ENCODE measurements at regions not wholly inside any gene's neighbourhood (a gene's known extent, or its start where the extent isn't known, plus 50 kb on each side); places are given as distances from the start of the nearest gene placed in this dataset.

DNA sequence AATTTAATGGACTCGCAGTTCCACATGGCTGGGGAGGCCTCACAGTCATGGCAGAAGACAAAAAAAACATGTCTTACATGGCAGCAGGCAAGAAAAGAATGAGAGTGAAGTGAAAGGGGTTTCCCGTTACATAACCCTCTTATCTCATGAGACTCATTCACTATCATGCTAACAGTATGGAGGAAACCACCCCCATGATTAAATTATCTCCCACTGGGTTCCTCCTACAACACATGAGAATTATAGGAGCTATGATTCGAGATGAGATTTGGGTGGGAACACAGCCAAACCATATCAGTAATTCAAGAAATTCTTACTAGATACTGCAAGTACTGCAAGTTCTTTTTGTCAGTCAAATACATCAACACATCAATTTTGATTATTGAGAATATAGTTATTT, 311.4 kb upstream of the SLITRK3 start:
- no peak overlapping the region for H3K27ac ChIP-seq
- 70 to 75% methylated on average over 3 of the region's 3 CpGs for WGBS, 2 donors

DNA sequence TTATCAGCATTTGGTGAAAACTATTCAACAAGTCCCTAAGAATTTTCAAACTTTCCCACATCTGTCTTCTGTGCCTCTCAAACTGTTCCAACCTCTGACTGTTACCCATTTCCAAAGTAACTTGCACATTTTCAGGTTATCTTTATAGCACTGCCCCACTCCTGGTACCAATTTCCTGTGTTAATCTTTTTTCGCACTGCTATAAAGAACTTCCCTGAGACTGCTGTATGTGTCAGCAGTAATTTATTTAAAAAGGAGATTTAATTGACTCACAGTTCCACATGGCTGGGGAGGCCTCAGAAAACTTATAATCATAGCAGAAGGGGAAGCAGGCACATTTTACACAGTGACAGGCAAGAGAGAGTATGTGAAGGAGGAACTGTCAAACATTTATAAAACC, 310.9 kb upstream of the SLITRK3 start:
- Histone ChIP-seq H3K9me3 (peaks cover 0 to 8% (median 0%) of the 10 kb centered on the region in 4 donors), H3K27ac (no peak overlapping the region), H3K4me1 (no peaks in the 10 kb centered on the region), H3K36me3 (no peaks in the 10 kb centered on the region), H3K4me3 (no peak overlapping the region), H3K27me3 (no peaks in the 10 kb centered on the region)
- WGBS, 2 donors = 66 to 78% methylated on average over 1 of the region's 1 CpG
- no peak for DNase-seq (ENCODE audit: low spot score in 2 of 2)
- TF ChIP-seq, protein P1, sequence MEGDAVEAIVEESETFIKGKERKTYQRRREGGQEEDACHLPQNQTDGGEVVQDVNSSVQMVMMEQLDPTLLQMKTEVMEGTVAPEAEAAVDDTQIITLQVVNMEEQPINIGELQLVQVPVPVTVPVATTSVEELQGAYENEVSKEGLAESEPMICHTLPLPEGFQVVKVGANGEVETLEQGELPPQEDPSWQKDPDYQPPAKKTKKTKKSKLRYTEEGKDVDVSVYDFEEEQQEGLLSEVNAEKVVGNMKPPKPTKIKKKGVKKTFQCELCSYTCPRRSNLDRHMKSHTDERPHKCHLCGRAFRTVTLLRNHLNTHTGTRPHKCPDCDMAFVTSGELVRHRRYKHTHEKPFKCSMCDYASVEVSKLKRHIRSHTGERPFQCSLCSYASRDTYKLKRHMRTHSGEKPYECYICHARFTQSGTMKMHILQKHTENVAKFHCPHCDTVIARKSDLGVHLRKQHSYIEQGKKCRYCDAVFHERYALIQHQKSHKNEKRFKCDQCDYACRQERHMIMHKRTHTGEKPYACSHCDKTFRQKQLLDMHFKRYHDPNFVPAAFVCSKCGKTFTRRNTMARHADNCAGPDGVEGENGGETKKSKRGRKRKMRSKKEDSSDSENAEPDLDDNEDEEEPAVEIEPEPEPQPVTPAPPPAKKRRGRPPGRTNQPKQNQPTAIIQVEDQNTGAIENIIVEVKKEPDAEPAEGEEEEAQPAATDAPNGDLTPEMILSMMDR (IDR thresholded peaks at IDR 0.05) = no peak
- no peak for TF ChIP-seq POLR2A (IDR thresholded peaks at IDR 0.05)
- no peak for TF ChIP-seq EP300 (IDR thresholded peaks at IDR 0.05)

More for the DNA sequence above, 311.4 kb upstream of the SLITRK3 start:
- DNase-seq (ENCODE audit: low spot score in 2 of 2) = no peak
- peaks cover 0 to 8% (median 0%) of the 10 kb centered on the region in 4 donors for H3K9me3 ChIP-seq
- no peaks in the 10 kb centered on the region for H3K36me3 ChIP-seq
- TF ChIP-seq, protein P1 (IDR thresholded peaks at IDR 0.05) = no peak
- no peak for TF ChIP-seq EP300 (IDR thresholded peaks at IDR 0.05)
- TF ChIP-seq POLR2A (IDR thresholded peaks at IDR 0.05) = no peak
- no peak overlapping the region for H3K4me3 ChIP-seq
- H3K27me3 ChIP-seq = no peaks in the 10 kb centered on the region
- no peaks in the 10 kb centered on the region for H3K4me1 ChIP-seq

DNA sequence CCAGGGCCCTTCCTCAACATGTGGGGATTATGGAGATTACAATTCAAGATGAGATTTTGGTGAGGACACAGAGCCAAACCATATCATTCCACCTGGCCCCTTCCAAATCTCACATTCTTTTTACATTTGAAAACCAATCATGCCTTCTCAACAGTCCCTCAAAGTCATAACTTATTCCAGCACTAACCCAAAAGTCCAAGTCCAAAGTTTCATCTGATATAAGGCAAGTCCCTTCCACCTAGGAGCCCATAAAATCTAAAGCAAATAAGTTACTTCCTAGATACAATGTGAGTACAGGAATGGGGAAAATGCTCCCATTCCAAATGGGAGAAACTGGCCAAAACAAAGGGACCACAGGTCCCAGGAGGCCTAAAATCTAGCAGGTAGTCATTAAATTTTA, 309.5 kb upstream of the SLITRK3 start:
- TF ChIP-seq, protein P1 (IDR thresholded peaks at IDR 0.05) = no peak
- TF ChIP-seq POLR2A (IDR thresholded peaks at IDR 0.05) (no peak), EP300 (IDR thresholded peaks at IDR 0.05) (no peak)
- no peak overlapping the region for H3K27ac ChIP-seq
- H3K4me1 ChIP-seq = no peaks in the 10 kb centered on the region
- H3K9me3 ChIP-seq = peaks cover 0 to 8% (median 0%) of the 10 kb centered on the region in 4 donors
- DNase-seq (ENCODE audit: low spot score in 2 of 2) = no peak
- no peaks in the 10 kb centered on the region for H3K27me3 ChIP-seq
- H3K4me3 ChIP-seq = no peak overlapping the region
- H3K36me3 ChIP-seq = no peaks in the 10 kb centered on the region

DNA sequence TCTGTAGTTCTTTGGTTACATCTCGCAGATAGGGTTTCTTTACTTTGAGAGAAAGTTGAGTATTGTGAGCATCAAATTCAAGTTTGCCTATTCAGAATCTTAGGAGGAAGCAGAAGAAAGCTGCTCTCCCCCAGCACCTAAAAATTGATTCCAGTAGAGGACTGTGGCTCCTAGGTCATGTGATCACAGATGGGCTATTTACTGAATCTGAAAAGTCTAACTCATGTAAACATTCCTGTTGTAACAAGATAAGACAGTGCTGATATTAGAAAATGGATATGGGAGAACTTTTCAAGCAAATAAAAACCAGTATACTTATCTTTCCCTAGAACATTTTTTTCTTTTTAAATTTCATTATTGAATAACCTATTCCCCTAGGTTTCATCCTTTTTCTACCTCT, 308.4 kb upstream of the SLITRK3 start:
- Histone ChIP-seq H3K27ac (no peak overlapping the region), H3K36me3 (no peaks in the 10 kb centered on the region), H3K4me3 (no peak overlapping the region), H3K4me1 (no peaks in the 10 kb centered on the region), H3K9me3 (peaks cover 0 to 8% (median 0%) of the 10 kb centered on the region in 4 donors), H3K27me3 (no peaks in the 10 kb centered on the region)
- 94 to 96% methylated on average over 1 of the region's 1 CpG for WGBS, 2 donors
- no peak for TF ChIP-seq EP300 (IDR thresholded peaks at IDR 0.05)
- TF ChIP-seq, protein P1 (IDR thresholded peaks at IDR 0.05) = no peak
- TF ChIP-seq POLR2A (IDR thresholded peaks at IDR 0.05) = no peak
- no peak for DNase-seq (ENCODE audit: low spot score in 2 of 2)

DNA sequence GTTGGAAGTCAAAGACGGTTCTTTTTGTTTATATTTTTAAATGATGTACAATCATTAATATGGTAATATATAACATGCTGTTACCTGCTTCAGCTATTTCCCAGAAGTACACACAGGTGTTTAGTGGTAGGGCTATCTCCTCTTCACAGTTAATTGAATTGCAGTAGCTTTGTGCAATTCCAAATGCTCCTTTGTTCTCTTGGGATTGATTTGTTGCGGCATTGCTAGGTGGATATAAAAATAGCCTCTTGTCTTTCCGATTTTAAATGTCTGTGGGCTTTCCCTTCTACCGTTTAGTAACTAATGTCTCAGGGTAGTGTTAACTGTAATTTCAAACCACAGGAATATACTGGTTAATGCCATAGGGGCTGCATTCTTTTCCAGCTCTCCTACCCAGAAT, 307.6 kb upstream of the SLITRK3 start:
- DNase-seq (ENCODE audit: low spot score in 2 of 2) = no peak
- Histone ChIP-seq H3K4me3 (no peak overlapping the region), H3K36me3 (no peaks in the 10 kb centered on the region), H3K27ac (no peak overlapping the region), H3K9me3 (peaks cover 0 to 8% (median 0%) of the 10 kb centered on the region in 4 donors), H3K4me1 (no peaks in the 10 kb centered on the region), H3K27me3 (no peaks in the 10 kb centered on the region)
- TF ChIP-seq, protein P1 (IDR thresholded peaks at IDR 0.05) = no peak
- TF ChIP-seq POLR2A (IDR thresholded peaks at IDR 0.05) (no peak), EP300 (IDR thresholded peaks at IDR 0.05) (no peak)
- 51% methylated on average over 4 of the region's 4 CpGs for WGBS, 2 donors

Measured in tibial nerve (tissue), 4 donors.